Progenitor cell of endocrine pancreas (in vitro differentiated cells): ENCODE measurements at regions not wholly inside any gene's neighbourhood (a gene's known extent, or its start where the extent isn't known, plus 50 kb on each side); places are given as distances from the start of the nearest gene placed in this dataset.

Experiments used
- DNase-seq: peaks from one replicate; pipeline ENCODE4 v3.0.0; 2021; ENCODE audit warnings: low spot score; ENCODE audit not compliant: unreplicated experiment
- H3K27ac Mint-ChIP-seq: 2 replicates; pipeline ENCODE4 v1.8.0; 2021; ENCODE audit warnings: mild to moderate bottlenecking, moderate library complexity, mixed read lengths
- H3K27me3 Mint-ChIP-seq: 2 replicates; pipeline ENCODE4 v1.8.0; 2021; ENCODE audit warnings: mixed read lengths
- H3K36me3 Mint-ChIP-seq: 2 replicates; pipeline ENCODE4 v1.8.0; 2022; ENCODE audit warnings: mixed read lengths; ENCODE audit not compliant: insufficient read depth
- H3K4me1 Mint-ChIP-seq: 2 replicates; pipeline ENCODE4 v1.8.0; 2021; ENCODE audit warnings: low read depth, mixed read lengths
- H3K4me3 Mint-ChIP-seq: 2 replicates; pipeline ENCODE4 v1.8.0; 2021; ENCODE audit warnings: low read depth, mild to moderate bottlenecking, moderate library complexity, mixed read lengths
- H3K9me3 Mint-ChIP-seq: 2 replicates; pipeline ENCODE4 v1.8.0; 2021; ENCODE audit warnings: low read depth, mixed read lengths
- CTCF ChIP-seq: fragments of 200-600 bp; sonication (generic); IDR thresholded peaks from one replicate; pipeline ENCODE4 v1.5.0; 2021; ENCODE audit warnings: antibody characterized with exemption, mild to moderate bottlenecking; ENCODE audit not compliant: unreplicated experiment

DNA sequence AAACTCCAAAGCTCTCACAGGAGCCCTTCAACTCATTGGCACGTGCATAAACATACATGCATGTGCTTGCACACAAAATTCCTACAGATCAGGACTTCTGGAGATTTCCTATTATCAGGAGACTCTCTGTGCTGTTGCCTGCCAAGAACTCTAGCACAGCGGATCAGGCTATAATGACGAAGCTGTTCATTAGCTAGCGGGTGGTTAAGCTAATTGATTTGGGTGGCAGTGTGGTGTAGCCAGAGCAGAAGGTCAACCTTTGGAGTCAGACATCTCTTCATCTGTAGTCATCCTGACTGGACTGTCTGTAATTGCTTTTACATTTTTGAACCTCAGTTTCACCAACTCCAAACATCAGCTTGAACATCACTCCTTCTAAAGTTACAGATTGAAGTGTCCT lies 69.0 kb downstream of the KIF2B start:
- H3K36me3 Mint-ChIP-seq = no peaks in the 10 kb centered on the region
- H3K4me3 Mint-ChIP-seq = no peak overlapping the region
- DNase-seq = no peak
- no peak overlapping the region for H3K27ac Mint-ChIP-seq
- no peaks in the 10 kb centered on the region for H3K9me3 Mint-ChIP-seq
- TF ChIP-seq CTCF = no peak
- H3K27me3 Mint-ChIP-seq = no peaks in the 10 kb centered on the region
- H3K4me1 Mint-ChIP-seq = no peaks in the 10 kb centered on the region

DNA sequence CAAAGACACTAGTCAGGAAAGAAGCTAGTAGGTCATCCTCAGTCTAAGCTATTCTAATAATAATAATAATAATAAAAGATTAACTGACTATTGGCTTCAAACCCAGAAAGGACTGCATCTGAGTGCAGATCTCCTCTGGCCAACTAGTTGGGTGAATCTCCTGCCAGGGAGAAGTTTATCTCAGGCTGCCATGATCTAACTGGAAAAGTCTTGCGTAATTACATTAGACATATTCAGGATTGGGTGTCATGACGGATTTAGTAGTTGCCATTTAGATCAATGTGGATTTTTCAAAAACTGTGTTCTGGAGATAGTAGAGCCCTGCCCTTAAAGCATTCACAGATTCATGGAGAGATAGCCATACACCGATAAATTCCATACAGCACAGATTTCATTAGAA lies 69.5 kb downstream of the KIF2B start:
- Mint-ChIP-seq H3K36me3 (no peaks in the 10 kb centered on the region), H3K27ac (no peak overlapping the region), H3K27me3 (no peaks in the 10 kb centered on the region), H3K4me3 (no peak overlapping the region), H3K9me3 (no peaks in the 10 kb centered on the region), H3K4me1 (no peaks in the 10 kb centered on the region)
- no peak for TF ChIP-seq CTCF
- DNase-seq = no peak

- Mint-ChIP-seq H3K27ac (no peak overlapping the region), H3K9me3 (no peaks in the 10 kb centered on the region), H3K4me3 (no peak overlapping the region), H3K27me3 (no peaks in the 10 kb centered on the region), H3K36me3 (no peaks in the 10 kb centered on the region), H3K4me1 (no peaks in the 10 kb centered on the region)
- DNase-seq = no peak
- no peak for TF ChIP-seq CTCF
These were observed 71.9 kb downstream of the KIF2B start for GRCh38 chr17:53894591-53894990.

DNA sequence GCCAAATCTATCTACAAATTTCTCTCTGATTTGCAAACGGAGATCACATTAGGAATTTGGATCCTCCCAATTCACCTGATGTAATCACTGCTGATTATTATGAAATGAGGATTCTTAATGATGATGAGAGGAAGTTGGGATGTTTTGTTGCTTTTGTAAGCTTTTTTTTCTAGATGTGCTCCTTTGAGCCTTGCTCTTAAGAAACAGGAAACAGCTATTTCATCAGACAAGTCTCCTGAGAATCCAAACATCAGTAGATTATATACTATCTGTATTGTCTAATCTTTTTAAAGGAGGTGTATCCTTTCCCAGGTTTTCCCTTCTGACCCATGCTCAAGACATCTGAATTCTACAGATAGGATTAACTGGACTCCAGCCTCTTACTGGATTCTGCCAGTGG lies 73.3 kb downstream of the KIF2B start:
- no peak overlapping the region for H3K4me3 Mint-ChIP-seq
- no peaks in the 10 kb centered on the region for H3K27me3 Mint-ChIP-seq
- H3K4me1 Mint-ChIP-seq = no peaks in the 10 kb centered on the region
- no peaks in the 10 kb centered on the region for H3K36me3 Mint-ChIP-seq
- TF ChIP-seq CTCF = no peak
- H3K9me3 Mint-ChIP-seq = no peaks in the 10 kb centered on the region
- DNase-seq = no peak
- no peak overlapping the region for H3K27ac Mint-ChIP-seq

GRCh38 chr17:53900951-53901350 lies 78.2 kb downstream of the KIF2B start:
- Mint-ChIP-seq H3K27me3 (no peaks in the 10 kb centered on the region), H3K36me3 (no peaks in the 10 kb centered on the region), H3K4me1 (no peaks in the 10 kb centered on the region), H3K27ac (no peak overlapping the region), H3K4me3 (no peak overlapping the region), H3K9me3 (peaks cover 20% of the 10 kb centered on the region)
- TF ChIP-seq CTCF = no peak
- DNase-seq = no peak
